ENCODE measurements at regions not wholly inside any gene's neighbourhood (a gene's known extent, or its start where the extent isn't known, plus 50 kb on each side); places are given as distances from the start of the nearest gene placed in this dataset.

- H3K4me3 Mint-ChIP-seq: no peak overlapping the region
- H3K36me3 Mint-ChIP-seq: no peaks in the 10 kb centered on the region
- no peaks in the 10 kb centered on the region for H3K27me3 Mint-ChIP-seq
- ChIA-PET POLR2A (no interaction called here), CTCF (no interaction called here)
- H3K9me3 Mint-ChIP-seq: no peaks in the 10 kb centered on the region
- peaks cover 4% of the 10 kb centered on the region for H3K4me1 Mint-ChIP-seq (ENCODE audit: low read depth)
- H3K27ac Mint-ChIP-seq: no peak overlapping the region
- intact Hi-C loops (cut with micrococcal nuclease): no loop called here
- no peak for DNase-seq
Observed at GRCh38 chr3:143215059-143215458, 95.5 kb downstream of the CHST2 start.
